Mesothelial cell of epicardium (in vitro differentiated cells): ENCODE measurements at regions not wholly inside any gene's neighbourhood (a gene's known extent, or its start where the extent isn't known, plus 50 kb on each side); places are given as distances from the start of the nearest gene placed in this dataset.

Experiments
- DNase-seq, 2 experiments: peaks; one replicate each; pipeline ENCODE4 v3.0.0; 2021; ENCODE audit warnings: low spot score in 2 of 2; ENCODE audit not compliant: unreplicated experiment in 2 of 2
- H3K27ac Mint-ChIP-seq: 2 replicates; pipeline ENCODE4 v1.8.0; 2021; ENCODE audit warnings: mixed read lengths
- H3K27me3 Mint-ChIP-seq: 2 replicates; pipeline ENCODE4 v1.8.0; 2021; ENCODE audit warnings: low read depth, mixed read lengths
- H3K36me3 Mint-ChIP-seq: 2 replicates; pipeline ENCODE4 v1.8.0; 2021; ENCODE audit warnings: mixed read lengths
- H3K4me1 Mint-ChIP-seq: 2 replicates; pipeline ENCODE4 v1.8.0; 2021; ENCODE audit warnings: mixed read lengths
- H3K4me3 Mint-ChIP-seq: 2 replicates; pipeline ENCODE4 v1.8.0; 2021; ENCODE audit warnings: mild to moderate bottlenecking, moderate library complexity, mixed read lengths
- H3K9me3 Mint-ChIP-seq: 2 replicates; pipeline ENCODE4 v1.8.0; 2021; ENCODE audit warnings: mixed read lengths
- CTCF ChIP-seq: fragments of 200-600 bp; sonication (generic); IDR thresholded peaks from one replicate; pipeline ENCODE4 v1.5.0; 2021; ENCODE audit warnings: antibody characterized with exemption; ENCODE audit not compliant: unreplicated experiment

GRCh38 chr6:137764464-137764863, 102.6 kb upstream of the TNFAIP3 start:
- peaks cover 2% of the 10 kb centered on the region for H3K27me3 Mint-ChIP-seq

GRCh38 chr6:137765059-137765458, 102.0 kb upstream of the TNFAIP3 start:
- TF ChIP-seq CTCF: no peak
- no peak overlapping the region for H3K27ac Mint-ChIP-seq
- DNase-seq: no peak
- H3K27me3 Mint-ChIP-seq: peaks cover 2% of the 10 kb centered on the region
- peaks cover 18% of the 10 kb centered on the region for H3K9me3 Mint-ChIP-seq
- no peak overlapping the region for H3K4me3 Mint-ChIP-seq
- H3K36me3 Mint-ChIP-seq: no peaks in the 10 kb centered on the region
- peaks cover 6% of the 10 kb centered on the region for H3K4me1 Mint-ChIP-seq

More at GRCh38 chr6:137764464-137764863, 102.6 kb upstream of the TNFAIP3 start:
- H3K9me3 Mint-ChIP-seq: peaks cover 18% of the 10 kb centered on the region
- TF ChIP-seq CTCF: no peak
- peaks cover 6% of the 10 kb centered on the region for H3K4me1 Mint-ChIP-seq
- H3K27ac Mint-ChIP-seq: no peak overlapping the region
- DNase-seq: no peak
- H3K4me3 Mint-ChIP-seq: no peak overlapping the region
- H3K36me3 Mint-ChIP-seq: no peaks in the 10 kb centered on the region

GRCh38 chr6:137766596-137767370, 100.3 kb upstream of the TNFAIP3 start:
- Mint-ChIP-seq H3K4me3 (no peak overlapping the region), H3K9me3 (peaks cover 18% of the 10 kb centered on the region), H3K4me1 (peaks cover 6% of the 10 kb centered on the region), H3K27ac (no peak overlapping the region), H3K27me3 (peaks cover 2% of the 10 kb centered on the region), H3K36me3 (no peaks in the 10 kb centered on the region)
- no peak for DNase-seq
- no peak for TF ChIP-seq CTCF

GRCh38 chr6:137767465-137767864, 99.6 kb upstream of the TNFAIP3 start:
- no peak for TF ChIP-seq CTCF
- H3K4me3 Mint-ChIP-seq: no peak overlapping the region
- peaks cover 2% of the 10 kb centered on the region for H3K27me3 Mint-ChIP-seq
- no peak overlapping the region for H3K27ac Mint-ChIP-seq
- no peak for DNase-seq
- H3K9me3 Mint-ChIP-seq: peaks cover 18% of the 10 kb centered on the region
- no peaks in the 10 kb centered on the region for H3K36me3 Mint-ChIP-seq
- peaks cover 6% of the 10 kb centered on the region for H3K4me1 Mint-ChIP-seq

- Mint-ChIP-seq H3K27me3 (no peaks in the 10 kb centered on the region), H3K4me1 (peaks cover 6% of the 10 kb centered on the region), H3K27ac (no peak overlapping the region), H3K36me3 (no peaks in the 10 kb centered on the region), H3K4me3 (no peak overlapping the region), H3K9me3 (peaks cover 22% of the 10 kb centered on the region)
- TF ChIP-seq CTCF: no peak
- DNase-seq: no peak
These were observed 99.0 kb upstream of the TNFAIP3 start for GRCh38 chr6:137767911-137768690.
